Forelimb muscle (tissue), 1 donor: ENCODE measurements at regions not wholly inside any gene's neighbourhood (a gene's known extent, or its start where the extent isn't known, plus 50 kb on each side); places are given as distances from the start of the nearest gene placed in this dataset.

Experiments
- DNase-seq: peaks from one replicate; pipeline ENCODE4 v3.0.0-alpha.2; 2013; ENCODE audit warnings: low read depth

- no peak for DNase-seq
Observed at GRCh38 chr2:43171789-43172188, 54.6 kb downstream of the ZFP36L2 start.

- no peak for DNase-seq
Observed at GRCh38 chr2:43170405-43171105, 55.9 kb downstream of the ZFP36L2 start.

GRCh38 chr2:43169987-43170386 is 56.4 kb downstream of the ZFP36L2 start:
- DNase-seq, result no peak

- no peak for DNase-seq
Observed at GRCh38 chr2:43169099-43169945, 57.1 kb downstream of the ZFP36L2 start.

- no peak for DNase-seq
Observed at GRCh38 chr2:43168016-43168369, 58.4 kb downstream of the ZFP36L2 start.

- no peak for DNase-seq
Observed at GRCh38 chr2:43165378-43166069, 60.9 kb downstream of the ZFP36L2 start.

GRCh38 chr2:43164686-43165085 is 61.7 kb downstream of the ZFP36L2 start:
- DNase-seq, result no peak

GRCh38 chr2:43163584-43164270 is 62.7 kb downstream of the ZFP36L2 start:
- DNase-seq, result no peak

- DNase-seq, result no peak
Observed at GRCh38 chr2:43162511-43162776, 64.0 kb downstream of the ZFP36L2 start.

- no peak for DNase-seq
Observed at GRCh38 chr2:43161650-43162510, 64.5 kb downstream of the ZFP36L2 start.

GRCh38 chr2:43160778-43161177 is 65.6 kb downstream of the ZFP36L2 start:
- no peak for DNase-seq

GRCh38 chr2:43159797-43160196 is 66.6 kb downstream of the ZFP36L2 start:
- no peak for DNase-seq

GRCh38 chr2:43158259-43158880 is 68.0 kb downstream of the ZFP36L2 start:
- DNase-seq, result no peak

GRCh38 chr2:43157506-43158246 is 68.7 kb downstream of the ZFP36L2 start:
- no peak for DNase-seq

- DNase-seq, result no peak
Observed at GRCh38 chr2:43155851-43156411, 70.5 kb downstream of the ZFP36L2 start.

- no peak for DNase-seq
Observed at GRCh38 chr2:43154685-43155084, 71.7 kb downstream of the ZFP36L2 start.

GRCh38 chr2:43152741-43153647 is 73.4 kb downstream of the ZFP36L2 start:
- DNase-seq, result no peak

GRCh38 chr2:43152186-43152585 is 74.2 kb downstream of the ZFP36L2 start:
- DNase-seq, result no peak
